Activated B cell treated with CpG ODN at 0.5 μM for 24 hours (primary cell): ENCODE measurements at regions not wholly inside any gene's neighbourhood (a gene's known extent, or its start where the extent isn't known, plus 50 kb on each side); places are given as distances from the start of the nearest gene placed in this dataset.
"Not testable (repeated sequence)": the region's sequence is repeated elsewhere in the genome, so short reads cannot be mapped to it uniquely, and the experiment has no call there.

Experiments
- ATAC-seq: fragments of 200-7000 bp; cut with Tn5 transposase; one replicate; pipeline ENCODE4 v1.10.0; 2021; ENCODE audit warnings: low read depth, mild to moderate bottlenecking, moderate library complexity
- CTCF ChIA-PET: fragments of 350-600 bp; sonication (Branson Sonifier 250); formaldehyde crosslinking; loops from one replicate; lab custom pipeline; 2021; ENCODE audit warnings: antibody characterized with exemption; lab: Charles Lee
- POLR2A ChIA-PET: fragments of 350-600 bp; sonication (Branson Sonifier 250); formaldehyde crosslinking; loops from one replicate; lab custom pipeline; 2021; ENCODE audit warnings: antibody characterized with exemption; lab: Charles Lee
- DNase-seq: peaks from one replicate; pipeline ENCODE4 v3.0.0; 2022
- H3K27ac Mint-ChIP-seq: one replicate; pipeline ENCODE4 v1.8.0; 2020; ENCODE audit warnings: mixed read lengths
- H3K27me3 Mint-ChIP-seq: one replicate; pipeline ENCODE4 v1.8.0; 2021; ENCODE audit warnings: mixed read lengths
- H3K36me3 Mint-ChIP-seq: one replicate; pipeline ENCODE4 v1.8.0; 2021; ENCODE audit warnings: low read depth, mixed read lengths
- H3K4me1 Mint-ChIP-seq: one replicate; pipeline ENCODE4 v1.8.0; 2021; ENCODE audit warnings: mixed read lengths
- H3K4me3 Mint-ChIP-seq: one replicate; pipeline ENCODE4 v1.8.0; 2020; ENCODE audit warnings: mild to moderate bottlenecking, mixed read lengths
- H3K9me3 Mint-ChIP-seq: one replicate; pipeline ENCODE4 v1.8.0; 2020; ENCODE audit warnings: mixed read lengths
- CTCF ChIP-seq: fragments of 200-600 bp; IDR thresholded peaks from one replicate; pipeline ENCODE4 v1.8.0; 2022; ENCODE audit warnings: antibody characterized with exemption, mild to moderate bottlenecking
- intact Hi-C: fragments of 100-400 bp; cut with micrococcal nuclease; formaldehyde crosslinking; loops from one replicate; pipeline ENCODE4 v1.15.1; 2024

GRCh38 chr20:39705032-39705431, 742.9 kb downstream of the DHX35 start:
- Mint-ChIP-seq H3K27me3 (no peaks in the 10 kb centered on the region), H3K9me3 (no peaks in the 10 kb centered on the region), H3K36me3 (no peaks in the 10 kb centered on the region), H3K27ac (no peak overlapping the region), H3K4me3 (no peak overlapping the region), H3K4me1 (peaks cover 2% of the 10 kb centered on the region)
- ATAC-seq (no peak), DNase-seq (no peak)
- TF ChIP-seq CTCF = no peak
- intact Hi-C loops = no loop called here
- ChIA-PET CTCF (no interaction called here), POLR2A (no interaction called here)

- POLR2A ChIA-PET, H3K4me3 Mint-ChIP-seq, H3K36me3 Mint-ChIP-seq, ATAC-seq, DNase-seq, intact Hi-C loops, H3K9me3 Mint-ChIP-seq, H3K4me1 Mint-ChIP-seq, H3K27ac Mint-ChIP-seq, CTCF ChIA-PET, H3K27me3 Mint-ChIP-seq: not testable (repeated sequence)
These were observed 741.2 kb downstream of the DHX35 start for GRCh38 chr20:39703357-39703756.

GRCh38 chr20:39702701-39703349, 740.7 kb downstream of the DHX35 start:
- ATAC-seq = no peak
- Mint-ChIP-seq H3K27ac (no peak overlapping the region), H3K4me3 (no peak overlapping the region), H3K4me1 (peaks cover 2% of the 10 kb centered on the region), H3K9me3 (no peaks in the 10 kb centered on the region), H3K36me3 (no peaks in the 10 kb centered on the region), H3K27me3 (no peaks in the 10 kb centered on the region)
- DNase-seq = no peak
- POLR2A ChIA-PET = no interaction called here
- CTCF ChIA-PET = no interaction called here
- TF ChIP-seq CTCF = no peak
- intact Hi-C loops = no loop called here

- peaks cover 2% of the 10 kb centered on the region for H3K4me1 Mint-ChIP-seq
- intact Hi-C loops = no loop called here
- H3K27ac Mint-ChIP-seq = no peak overlapping the region
- DNase-seq (no peak), ATAC-seq (no peak)
- CTCF ChIA-PET = no interaction called here
- no peaks in the 10 kb centered on the region for H3K9me3 Mint-ChIP-seq
- no peaks in the 10 kb centered on the region for H3K36me3 Mint-ChIP-seq
- H3K27me3 Mint-ChIP-seq = no peaks in the 10 kb centered on the region
- POLR2A ChIA-PET = no interaction called here
- no peak for TF ChIP-seq CTCF
- H3K4me3 Mint-ChIP-seq = no peak overlapping the region
These were observed 738.4 kb downstream of the DHX35 start for GRCh38 chr20:39700528-39700927.

GRCh38 chr20:39699166-39699725, 737.1 kb downstream of the DHX35 start:
- no peak for DNase-seq
- Mint-ChIP-seq H3K27me3 (no peaks in the 10 kb centered on the region), H3K4me3 (no peak overlapping the region), H3K4me1 (peaks cover 2% of the 10 kb centered on the region), H3K36me3 (no peaks in the 10 kb centered on the region), H3K9me3 (no peaks in the 10 kb centered on the region), H3K27ac (no peak overlapping the region)
- CTCF ChIA-PET = no interaction called here
- no peak for ATAC-seq
- TF ChIP-seq CTCF = no peak
- intact Hi-C loops = no loop called here
- POLR2A ChIA-PET = no interaction called here
